ENCODE measurements at regions not wholly inside any gene's neighbourhood (a gene's known extent, or its start where the extent isn't known, plus 50 kb on each side); places are given as distances from the start of the nearest gene placed in this dataset.

DNA sequence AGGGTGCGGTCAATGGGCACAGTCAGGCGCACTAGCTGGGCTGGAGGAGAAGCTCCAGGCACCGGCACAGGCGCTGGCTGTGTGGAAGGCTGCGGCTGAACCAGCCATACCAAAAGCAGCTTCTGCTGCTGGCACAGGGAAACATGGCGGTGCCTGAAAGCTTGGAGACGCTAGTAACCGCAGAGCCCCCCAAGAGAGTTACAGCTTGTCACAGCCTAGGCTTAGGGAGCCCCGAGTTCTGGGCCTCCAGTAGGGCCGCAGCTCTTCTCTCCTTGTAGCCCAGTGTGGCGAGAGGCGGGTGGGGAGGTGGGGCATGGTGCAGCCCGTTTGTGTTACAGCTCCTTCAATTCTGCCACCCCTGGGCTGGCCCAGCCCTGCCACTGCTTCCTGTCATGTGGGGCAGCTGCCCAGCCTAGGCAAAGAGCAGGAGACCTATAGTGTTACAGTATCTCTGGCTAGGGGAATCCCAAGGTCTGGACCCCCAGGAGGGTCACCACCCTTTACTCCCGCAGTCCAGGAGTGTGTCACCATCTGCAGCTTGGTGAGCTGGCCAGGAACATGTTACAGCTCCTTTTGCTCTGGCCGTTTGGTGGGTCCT is 58.6 kb upstream of the MANEA start:
- Histone ChIP-seq H4K91ac (ENCODE audit: low read depth, low read length, poor library complexity) (no peak overlapping the region), H2AFZ (ENCODE audit: low read length) (peak overlapping the region; percentile 35), H3K9ac (ENCODE audit: low read depth, low read length, poor library complexity) (no peak overlapping the region), H3K79me1 (ENCODE audit: low read depth, low read length) (no peaks in the 10 kb centered on the region), H3K9me3 (replicated peaks in 1 of 2; ENCODE audit: control insufficient read depth in 2 of 2, insufficient read depth in 1 of 2, low read depth in 1 of 2, low read length in 2 of 2) (no peaks in the 10 kb centered on the region), H3K14ac (ENCODE audit: low read length) (no peak overlapping the region), H2BK5ac (ENCODE audit: low read length) (no peak overlapping the region), H3K27me3 (ENCODE audit: control insufficient read depth in 3 of 3, insufficient read depth in 3 of 3, low read depth in 1 of 3, low read length in 3 of 3) (no peaks in the 10 kb centered on the region), H3K18ac (ENCODE audit: low read length) (peak overlapping the region; percentile 48), H2BK120ac (ENCODE audit: low read depth, low read length) (peak overlapping the region; percentile 61), H3K36me3 (replicated peaks in 1 of 2; ENCODE audit: control insufficient read depth in 2 of 2, insufficient read depth in 2 of 2, low read length in 2 of 2) (no peaks in the 10 kb centered on the region), H3K4me2 (ENCODE audit: insufficient read depth, low read length, poor library complexity, severe bottlenecking) (no peak overlapping the region), H4K8ac (ENCODE audit: low read depth, low read length) (peak overlapping the region; percentile 96), H3K4ac (ENCODE audit: low read length) (no peak overlapping the region), H2BK15ac (ENCODE audit: low read length) (no peak overlapping the region), H2AK5ac (ENCODE audit: low read depth, low read length) (peak overlapping the region; percentile 70), H3K23ac (ENCODE audit: low read depth, low read length, poor library complexity) (no peak overlapping the region), H3K4me3 (ENCODE audit: low read length in 2 of 2) (no peak overlapping the region), H2BK12ac (ENCODE audit: low read length) (no peak overlapping the region), H3K27ac (replicated peaks; ENCODE audit: low read length) (no peak overlapping the region), H3K4me1 (ENCODE audit: control insufficient read depth in 2 of 2, insufficient read depth in 1 of 2, low read depth in 1 of 2, low read length in 2 of 2) (no peaks in the 10 kb centered on the region)
- no CpG with 5 or more reads among the region's 15 CpGs for WGBS, 2 donors (ENCODE audit: extremely low coverage in 2 of 2, insufficient read length in 2 of 2, insufficient replicate concordance in 1 of 2)
- DNase-seq (ENCODE audit: low spot score) = no peak

DNA sequence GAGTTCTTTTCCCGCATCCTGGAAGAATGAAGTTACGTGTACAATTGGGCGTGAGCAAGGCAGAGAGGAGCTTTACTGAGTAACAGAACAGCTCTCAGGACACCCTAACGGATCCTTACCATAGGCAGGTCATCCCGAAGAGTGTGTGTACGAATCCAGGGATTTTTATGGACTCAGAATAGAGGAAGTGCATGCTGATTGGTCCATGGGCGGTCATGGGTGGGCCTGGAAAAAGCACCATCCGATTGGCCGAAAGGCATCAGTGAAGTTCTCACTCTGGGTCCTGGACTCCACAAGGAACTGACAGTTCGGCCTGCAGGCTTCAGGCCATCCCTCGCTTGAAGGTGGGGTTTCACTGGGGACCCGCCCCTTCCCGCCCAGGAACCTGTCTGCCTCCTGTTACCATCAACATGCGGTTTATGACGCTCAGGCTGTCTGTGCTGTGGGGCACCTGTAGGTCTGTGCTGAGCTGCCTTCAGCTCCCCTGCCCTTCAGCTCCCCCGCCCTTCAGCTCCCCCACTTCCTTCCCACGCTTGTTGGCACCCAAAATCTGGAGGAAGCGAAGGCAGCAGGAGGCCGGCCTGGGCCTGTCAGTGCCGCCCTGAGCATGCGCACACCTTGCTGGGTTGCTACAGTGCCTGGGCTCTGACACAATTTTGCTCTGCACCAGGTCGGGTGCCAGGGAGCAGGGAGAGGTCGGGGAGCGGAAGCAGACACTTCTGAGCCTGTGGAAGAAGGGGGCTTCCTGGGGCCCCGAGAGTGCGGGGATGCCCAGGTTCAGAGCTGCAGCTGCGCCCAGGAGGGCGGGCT is 57.9 kb upstream of the MANEA start:
- Histone ChIP-seq H3K4me1 (ENCODE audit: control insufficient read depth in 2 of 2, insufficient read depth in 1 of 2, low read depth in 1 of 2, low read length in 2 of 2) (no peaks in the 10 kb centered on the region), H4K8ac (ENCODE audit: low read depth, low read length) (peak overlapping the region; percentile 96), H3K4me3 (ENCODE audit: low read length in 2 of 2) (no peak overlapping the region), H3K4ac (ENCODE audit: low read length) (no peak overlapping the region), H2AK5ac (ENCODE audit: low read depth, low read length) (peak overlapping the region; percentile 70), H3K9me3 (replicated peaks in 1 of 2; ENCODE audit: control insufficient read depth in 2 of 2, insufficient read depth in 1 of 2, low read depth in 1 of 2, low read length in 2 of 2) (no peaks in the 10 kb centered on the region), H2BK12ac (ENCODE audit: low read length) (no peak overlapping the region), H3K23ac (ENCODE audit: low read depth, low read length, poor library complexity) (peak overlapping the region; percentile 52), H4K91ac (ENCODE audit: low read depth, low read length, poor library complexity) (no peak overlapping the region), H3K9ac (ENCODE audit: low read depth, low read length, poor library complexity) (no peak overlapping the region), H3K18ac (ENCODE audit: low read length) (peak overlapping the region; percentile 76), H3K14ac (ENCODE audit: low read length) (peak overlapping the region; percentile 56), H2AFZ (ENCODE audit: low read length) (peak overlapping the region; percentile 35), H2BK15ac (ENCODE audit: low read length) (no peak overlapping the region), H3K36me3 (replicated peaks in 1 of 2; ENCODE audit: control insufficient read depth in 2 of 2, insufficient read depth in 2 of 2, low read length in 2 of 2) (no peaks in the 10 kb centered on the region), H2BK120ac (ENCODE audit: low read depth, low read length) (no peak overlapping the region), H3K4me2 (ENCODE audit: insufficient read depth, low read length, poor library complexity, severe bottlenecking) (no peak overlapping the region), H3K79me1 (ENCODE audit: low read depth, low read length) (no peaks in the 10 kb centered on the region), H3K27ac (replicated peaks; ENCODE audit: low read length) (no peak overlapping the region), H3K27me3 (ENCODE audit: control insufficient read depth in 3 of 3, insufficient read depth in 3 of 3, low read depth in 1 of 3, low read length in 3 of 3) (no peaks in the 10 kb centered on the region), H2BK5ac (ENCODE audit: low read length) (no peak overlapping the region)
- no peak for DNase-seq (ENCODE audit: low spot score)
- no CpG with 5 or more reads among the region's 28 CpGs for WGBS, 2 donors (ENCODE audit: extremely low coverage in 2 of 2, insufficient read length in 2 of 2, insufficient replicate concordance in 1 of 2)

DNA sequence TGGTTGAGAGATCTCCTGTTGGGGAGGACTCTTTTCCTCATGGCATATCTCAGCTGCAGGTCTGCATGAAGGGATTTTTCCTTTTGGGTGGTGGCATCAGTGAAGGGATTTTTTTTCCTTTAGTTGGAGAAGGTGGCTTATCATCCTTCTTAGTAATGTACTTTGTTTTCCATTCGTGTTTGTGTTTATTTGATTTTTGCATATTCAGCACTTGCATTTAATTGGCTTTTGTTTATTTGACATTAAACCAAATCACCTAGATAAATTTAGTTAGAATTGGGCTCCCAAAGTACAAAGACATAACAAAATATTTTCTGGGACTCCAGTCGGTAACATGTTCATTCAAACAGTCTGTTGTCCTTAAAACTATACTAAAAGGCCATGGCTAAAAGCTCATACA is 56.2 kb upstream of the MANEA start:
- Histone ChIP-seq H3K27me3 (ENCODE audit: control insufficient read depth in 3 of 3, insufficient read depth in 3 of 3, low read depth in 1 of 3, low read length in 3 of 3) (no peaks in the 10 kb centered on the region), H3K23ac (ENCODE audit: low read depth, low read length, poor library complexity) (no peak overlapping the region), H3K27ac (replicated peaks; ENCODE audit: low read length) (no peak overlapping the region), H3K4me3 (ENCODE audit: low read length in 2 of 2) (no peak overlapping the region), H3K9me3 (replicated peaks in 1 of 2; ENCODE audit: control insufficient read depth in 2 of 2, insufficient read depth in 1 of 2, low read depth in 1 of 2, low read length in 2 of 2) (no peaks in the 10 kb centered on the region), H3K4me2 (ENCODE audit: insufficient read depth, low read length, poor library complexity, severe bottlenecking) (no peak overlapping the region), H3K79me1 (ENCODE audit: low read depth, low read length) (no peaks in the 10 kb centered on the region), H2BK5ac (ENCODE audit: low read length) (no peak overlapping the region), H2AK5ac (ENCODE audit: low read depth, low read length) (no peak overlapping the region), H3K4ac (ENCODE audit: low read length) (no peak overlapping the region), H3K9ac (ENCODE audit: low read depth, low read length, poor library complexity) (no peak overlapping the region), H3K36me3 (replicated peaks in 1 of 2; ENCODE audit: control insufficient read depth in 2 of 2, insufficient read depth in 2 of 2, low read length in 2 of 2) (no peaks in the 10 kb centered on the region), H3K18ac (ENCODE audit: low read length) (no peak overlapping the region), H4K91ac (ENCODE audit: low read depth, low read length, poor library complexity) (no peak overlapping the region), H4K8ac (ENCODE audit: low read depth, low read length) (no peak overlapping the region), H2AFZ (ENCODE audit: low read length) (no peak overlapping the region), H3K4me1 (ENCODE audit: control insufficient read depth in 2 of 2, insufficient read depth in 1 of 2, low read depth in 1 of 2, low read length in 2 of 2) (no peaks in the 10 kb centered on the region), H3K14ac (ENCODE audit: low read length) (no peak overlapping the region), H2BK15ac (ENCODE audit: low read length) (no peak overlapping the region), H2BK12ac (ENCODE audit: low read length) (no peak overlapping the region), H2BK120ac (ENCODE audit: low read depth, low read length) (no peak overlapping the region)
- no peak for DNase-seq (ENCODE audit: low spot score)
- no CpG with 5 or more reads among the region's 2 CpGs for WGBS, 2 donors (ENCODE audit: extremely low coverage in 2 of 2, insufficient read length in 2 of 2, insufficient replicate concordance in 1 of 2)
